GM18520 (cell line): ENCODE measurements at regions not wholly inside any gene's neighbourhood (a gene's known extent, or its start where the extent isn't known, plus 50 kb on each side); places are given as distances from the start of the nearest gene placed in this dataset.
"Not testable (repeated sequence)": the region's sequence is repeated elsewhere in the genome, so short reads cannot be mapped to it uniquely, and the experiment has no call there.

ENCODE experiments used
- ATAC-seq: cut with Tn5 transposase; IDR thresholded peaks from one replicate; pipeline ENCODE4 v1.9.1; 2021; ENCODE audit not compliant: unreplicated experiment

- ATAC-seq, result no peak
Measured at GRCh38 chr12:16884819-16885218, 278.9 kb upstream of the LMO3 start.

GRCh38 chr12:16884056-16884455, 278.1 kb upstream of the LMO3 start:
- peak; percentile 75 for ATAC-seq

- no peak for ATAC-seq
Measured at GRCh38 chr12:16881986-16882570, 276.1 kb upstream of the LMO3 start.

- no peak for ATAC-seq
Measured at GRCh38 chr12:16880864-16881285, 274.9 kb upstream of the LMO3 start.

- no peak for ATAC-seq
Measured at GRCh38 chr12:16870845-16871244, 264.9 kb upstream of the LMO3 start.

GRCh38 chr12:16863742-16864141, 257.8 kb upstream of the LMO3 start:
- no peak for ATAC-seq

- ATAC-seq, result peak; percentile 82
Measured at GRCh38 chr12:16857456-16857923, 251.5 kb upstream of the LMO3 start.

GRCh38 chr12:16854465-16854864, 248.5 kb upstream of the LMO3 start:
- ATAC-seq, result no peak

- ATAC-seq, result no peak
Measured at GRCh38 chr12:16849473-16849872, 243.5 kb upstream of the LMO3 start.

- ATAC-seq, result no peak
Measured at GRCh38 chr12:16844875-16845274, 238.9 kb upstream of the LMO3 start.

GRCh38 chr12:16833376-16834015, 227.5 kb upstream of the LMO3 start:
- peak; percentile 66 for ATAC-seq

GRCh38 chr12:16828891-16829290, 222.9 kb upstream of the LMO3 start:
- ATAC-seq, result no peak

- ATAC-seq, result no peak
Measured at GRCh38 chr12:16807731-16808130, 201.8 kb upstream of the LMO3 start.

GRCh38 chr12:16796168-16796567, 190.2 kb upstream of the LMO3 start:
- ATAC-seq, result no peak

- peak; percentile 70 for ATAC-seq
Measured at GRCh38 chr12:16789204-16789790, 183.3 kb upstream of the LMO3 start.

GRCh38 chr12:16788506-16789203, 182.7 kb upstream of the LMO3 start:
- no peak for ATAC-seq

- no peak for ATAC-seq
Measured at GRCh38 chr12:16785953-16786352, 180.0 kb upstream of the LMO3 start.

GRCh38 chr12:16785524-16785923, 179.6 kb upstream of the LMO3 start:
- ATAC-seq, result no peak

GRCh38 chr12:16769129-16769528, 163.2 kb upstream of the LMO3 start:
- ATAC-seq, result not testable (repeated sequence)

- ATAC-seq, result no peak
Measured at GRCh38 chr12:16766736-16767135, 160.8 kb upstream of the LMO3 start.

- ATAC-seq, result no peak
Measured at GRCh38 chr12:16763901-16764300, 157.9 kb upstream of the LMO3 start.
